ENCODE measurements at regions not wholly inside any gene's neighbourhood (a gene's known extent, or its start where the extent isn't known, plus 50 kb on each side); places are given as distances from the start of the nearest gene placed in this dataset.

GRCh38 chr6:15032015-15032414 is 213.9 kb upstream of the JARID2 start:
- Mint-ChIP-seq H3K36me3 (peaks cover 5% of the 10 kb centered on the region), H3K9me3 (ENCODE audit: low read depth) (peaks cover 4% of the 10 kb centered on the region), H3K4me1 (peaks cover 7% of the 10 kb centered on the region), H3K4me3 (no peak overlapping the region), H3K27me3 (no peaks in the 10 kb centered on the region), H3K27ac (no peak overlapping the region)
- CTCF ChIA-PET: no interaction called here
- ATAC-seq (no peak), DNase-seq (no peak)

GRCh38 chr6:15033850-15034203 is 212.0 kb upstream of the JARID2 start:
- Mint-ChIP-seq H3K36me3 (peaks cover 5% of the 10 kb centered on the region), H3K27me3 (no peaks in the 10 kb centered on the region), H3K4me1 (peaks cover 5% of the 10 kb centered on the region), H3K27ac (no peak overlapping the region), H3K9me3 (ENCODE audit: low read depth) (peaks cover 2% of the 10 kb centered on the region), H3K4me3 (no peak overlapping the region)
- DNase-seq (no peak), ATAC-seq (no peak)
- CTCF ChIA-PET: no interaction called here

- CTCF ChIA-PET: no interaction called here
- Mint-ChIP-seq H3K27me3 (no peaks in the 10 kb centered on the region), H3K36me3 (peaks cover 1% of the 10 kb centered on the region), H3K27ac (no peak overlapping the region), H3K4me3 (no peak overlapping the region), H3K4me1 (peaks cover 3% of the 10 kb centered on the region), H3K9me3 (ENCODE audit: low read depth) (no peaks in the 10 kb centered on the region)
- ATAC-seq (no peak), DNase-seq (no peak)
These were observed 209.1 kb upstream of the JARID2 start for GRCh38 chr6:15036690-15037245.

- no peak for ATAC-seq
These were observed 208.6 kb upstream of the JARID2 start for GRCh38 chr6:15037253-15037652.

GRCh38 chr6:15038013-15038791 is 207.7 kb upstream of the JARID2 start:
- CTCF ChIA-PET: no interaction called here

More at GRCh38 chr6:15037253-15037652, 208.6 kb upstream of the JARID2 start:
- Mint-ChIP-seq H3K9me3 (ENCODE audit: low read depth) (no peaks in the 10 kb centered on the region), H3K36me3 (peaks cover 1% of the 10 kb centered on the region), H3K4me3 (no peak overlapping the region), H3K27me3 (no peaks in the 10 kb centered on the region), H3K27ac (no peak overlapping the region), H3K4me1 (peaks cover 3% of the 10 kb centered on the region)
- DNase-seq: no peak
- CTCF ChIA-PET: no interaction called here

GRCh38 chr6:15039136-15039535 is 206.7 kb upstream of the JARID2 start:
- Mint-ChIP-seq H3K4me1 (no peaks in the 10 kb centered on the region), H3K9me3 (ENCODE audit: low read depth) (no peaks in the 10 kb centered on the region), H3K36me3 (peaks cover 1% of the 10 kb centered on the region), H3K4me3 (no peak overlapping the region), H3K27ac (no peak overlapping the region), H3K27me3 (peaks cover 4% of the 10 kb centered on the region)
- DNase-seq: no peak
- no peak for ATAC-seq
- CTCF ChIA-PET: no interaction called here

More at GRCh38 chr6:15038013-15038791, 207.7 kb upstream of the JARID2 start:
- peaks cover 4% of the 10 kb centered on the region for H3K27me3 Mint-ChIP-seq
- H3K4me3 Mint-ChIP-seq: no peak overlapping the region
- H3K27ac Mint-ChIP-seq: no peak overlapping the region
- ATAC-seq (no peak), DNase-seq (no peak)
- H3K4me1 Mint-ChIP-seq: peaks cover 3% of the 10 kb centered on the region
- H3K9me3 Mint-ChIP-seq (ENCODE audit: low read depth): no peaks in the 10 kb centered on the region
- peaks cover 1% of the 10 kb centered on the region for H3K36me3 Mint-ChIP-seq

- H3K36me3 Mint-ChIP-seq: no peaks in the 10 kb centered on the region
- no peak overlapping the region for H3K27ac Mint-ChIP-seq
- H3K27me3 Mint-ChIP-seq: peaks cover 4% of the 10 kb centered on the region
- H3K4me1 Mint-ChIP-seq: no peaks in the 10 kb centered on the region
- CTCF ChIA-PET: no interaction called here
- no peak overlapping the region for H3K4me3 Mint-ChIP-seq
- ATAC-seq (no peak), DNase-seq (no peak)
- no peaks in the 10 kb centered on the region for H3K9me3 Mint-ChIP-seq (ENCODE audit: low read depth)
These were observed 202.9 kb upstream of the JARID2 start for GRCh38 chr6:15042938-15043337.

GRCh38 chr6:15044146-15044882 is 201.6 kb upstream of the JARID2 start:
- DNase-seq (no peak), ATAC-seq (no peak)
- H3K4me3 Mint-ChIP-seq: no peak overlapping the region
- CTCF ChIA-PET: no interaction called here
- no peaks in the 10 kb centered on the region for H3K9me3 Mint-ChIP-seq (ENCODE audit: low read depth)
- peaks cover 4% of the 10 kb centered on the region for H3K27me3 Mint-ChIP-seq
- no peak overlapping the region for H3K27ac Mint-ChIP-seq
- H3K4me1 Mint-ChIP-seq: no peaks in the 10 kb centered on the region
- H3K36me3 Mint-ChIP-seq: no peaks in the 10 kb centered on the region

GRCh38 chr6:15044948-15045347 is 200.9 kb upstream of the JARID2 start:
- DNase-seq: no peak
- H3K4me3 Mint-ChIP-seq: no peak overlapping the region
- H3K27ac Mint-ChIP-seq: no peak overlapping the region
- H3K36me3 Mint-ChIP-seq: no peaks in the 10 kb centered on the region
- H3K27me3 Mint-ChIP-seq: peaks cover 4% of the 10 kb centered on the region
- CTCF ChIA-PET: no interaction called here
- no peaks in the 10 kb centered on the region for H3K4me1 Mint-ChIP-seq
- no peaks in the 10 kb centered on the region for H3K9me3 Mint-ChIP-seq (ENCODE audit: low read depth)
- ATAC-seq: no peak

- CTCF ChIA-PET: no interaction called here
- ATAC-seq: no peak
- DNase-seq: no peak
- Mint-ChIP-seq H3K27ac (no peak overlapping the region), H3K9me3 (ENCODE audit: low read depth) (no peaks in the 10 kb centered on the region), H3K4me1 (no peaks in the 10 kb centered on the region), H3K27me3 (peaks cover 4% of the 10 kb centered on the region), H3K4me3 (no peak overlapping the region), H3K36me3 (no peaks in the 10 kb centered on the region)
These were observed 199.1 kb upstream of the JARID2 start for GRCh38 chr6:15046751-15047150.

- DNase-seq (no peak), ATAC-seq (no peak)
- CTCF ChIA-PET: no interaction called here
- H3K4me3 Mint-ChIP-seq: no peak overlapping the region
- H3K27me3 Mint-ChIP-seq: no peaks in the 10 kb centered on the region
- no peaks in the 10 kb centered on the region for H3K4me1 Mint-ChIP-seq
- H3K36me3 Mint-ChIP-seq: no peaks in the 10 kb centered on the region
- no peak overlapping the region for H3K27ac Mint-ChIP-seq
- no peaks in the 10 kb centered on the region for H3K9me3 Mint-ChIP-seq (ENCODE audit: low read depth)
These were observed 197.5 kb upstream of the JARID2 start for GRCh38 chr6:15048367-15048766.

- no peak overlapping the region for H3K4me3 Mint-ChIP-seq
- H3K4me1 Mint-ChIP-seq: peaks cover 3% of the 10 kb centered on the region
- ATAC-seq (no peak), DNase-seq (no peak)
- no peak overlapping the region for H3K27ac Mint-ChIP-seq
- H3K36me3 Mint-ChIP-seq: no peaks in the 10 kb centered on the region
- CTCF ChIA-PET: no interaction called here
- H3K27me3 Mint-ChIP-seq: no peaks in the 10 kb centered on the region
- H3K9me3 Mint-ChIP-seq (ENCODE audit: low read depth): no peaks in the 10 kb centered on the region
These were observed 187.4 kb upstream of the JARID2 start for GRCh38 chr6:15058200-15059061.

- Mint-ChIP-seq H3K36me3 (no peaks in the 10 kb centered on the region), H3K27me3 (no peaks in the 10 kb centered on the region), H3K4me1 (peaks cover 3% of the 10 kb centered on the region), H3K9me3 (ENCODE audit: low read depth) (no peaks in the 10 kb centered on the region), H3K4me3 (no peak overlapping the region), H3K27ac (no peak overlapping the region)
- no peak for ATAC-seq
- no peak for DNase-seq
- CTCF ChIA-PET: no interaction called here
These were observed 184.7 kb upstream of the JARID2 start for GRCh38 chr6:15061180-15061641.
